Urothelium cell line (cell line): ENCODE measurements at regions not wholly inside any gene's neighbourhood (a gene's known extent, or its start where the extent isn't known, plus 50 kb on each side); places are given as distances from the start of the nearest gene placed in this dataset.

Experiments
- DNase-seq: peaks from one replicate; pipeline ENCODE4 v3.0.0; 2011; ENCODE audit warnings: low spot score, mixed read lengths
- FAIRE-seq: peaks from 2 replicates; lab custom pipeline; 2011; peaks lifted over from hg19 to GRCh38; lab: Jason Lieb, UNC

- no peak for FAIRE-seq
- DNase-seq, result no peak
These were observed 56.5 kb downstream of the IRX6 start for GRCh38 chr16:55380485-55380884.

- no peak for DNase-seq
- no peak for FAIRE-seq
These were observed 60.6 kb downstream of the IRX6 start for GRCh38 chr16:55384288-55385247.

GRCh38 chr16:55385359-55385758 lies 61.4 kb downstream of the IRX6 start:
- FAIRE-seq (no peak), DNase-seq (no peak)

DNA sequence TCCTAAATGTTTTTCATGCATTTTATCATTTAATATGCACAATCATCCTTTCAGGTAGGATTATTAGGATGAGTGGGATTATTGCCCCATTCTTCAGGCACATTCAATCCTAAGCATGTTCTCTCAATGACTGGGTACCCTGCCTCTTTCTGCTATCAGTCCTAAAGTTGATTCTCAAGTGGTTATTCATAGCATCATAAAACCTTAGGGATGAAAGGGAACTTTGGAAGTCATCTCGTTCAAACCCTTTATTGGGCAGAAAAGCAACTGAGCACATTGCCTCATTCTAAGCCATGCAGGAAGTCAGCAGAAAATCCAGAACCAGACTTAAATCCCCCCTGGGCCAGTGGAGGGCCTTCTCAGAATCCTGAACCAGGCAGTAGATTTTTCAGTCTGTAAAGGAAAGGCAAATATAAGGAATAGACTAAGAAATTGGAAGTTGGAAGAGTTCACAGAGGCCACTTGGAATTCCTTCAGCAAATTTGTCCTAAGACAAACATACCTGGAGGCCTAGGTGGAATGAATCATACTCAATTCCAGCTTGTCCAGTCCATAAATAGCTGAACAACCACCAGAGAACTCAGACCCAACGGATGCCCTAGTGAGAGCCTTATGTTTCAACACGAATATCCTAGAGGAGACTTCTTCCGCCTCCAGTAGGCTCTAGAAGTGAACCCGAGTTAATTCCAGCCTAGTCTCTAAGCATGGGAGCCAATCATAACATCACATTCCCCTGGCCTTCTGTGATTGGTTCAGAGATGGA lies 62.7 kb downstream of the IRX6 start:
- DNase-seq (no peak), FAIRE-seq (no peak)

DNA sequence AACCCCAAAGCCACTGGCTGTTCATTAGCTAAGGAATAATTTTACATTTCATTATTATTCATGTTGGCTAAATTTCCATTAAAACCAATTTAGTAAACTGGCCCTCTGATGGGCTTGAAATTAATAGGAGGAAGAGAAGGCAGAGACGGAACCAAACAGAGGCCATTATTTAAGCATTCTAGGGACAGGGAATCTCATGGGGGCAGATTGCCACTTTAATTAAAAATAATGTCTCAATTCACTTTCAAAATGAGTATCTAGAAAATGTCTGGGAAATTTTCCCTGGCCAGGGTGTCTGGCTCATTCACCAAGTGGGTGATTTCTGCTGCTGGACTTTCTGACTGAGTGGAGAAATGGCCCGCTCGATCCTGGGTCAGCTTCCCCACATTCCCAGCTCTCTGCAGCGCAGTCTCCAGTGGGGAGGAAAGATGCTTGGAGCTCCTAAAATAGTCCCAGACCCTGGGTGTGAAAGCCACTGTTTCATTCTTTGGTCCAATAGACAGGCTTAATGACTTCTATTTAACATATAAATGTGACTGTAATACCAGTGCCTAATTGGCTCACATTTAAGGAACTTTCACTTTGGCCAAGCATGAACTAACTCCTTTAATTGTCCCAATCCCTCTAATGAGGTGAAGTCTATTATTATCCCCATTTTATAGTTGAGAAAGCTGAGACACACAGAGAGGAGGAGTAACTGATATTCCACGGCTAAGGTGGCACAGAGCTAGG lies 64.3 kb downstream of the IRX6 start:
- FAIRE-seq, result no peak
- DNase-seq, result no peak

- DNase-seq, result no peak
- no peak for FAIRE-seq
These were observed 65.5 kb downstream of the IRX6 start for GRCh38 chr16:55389426-55390073.

DNA sequence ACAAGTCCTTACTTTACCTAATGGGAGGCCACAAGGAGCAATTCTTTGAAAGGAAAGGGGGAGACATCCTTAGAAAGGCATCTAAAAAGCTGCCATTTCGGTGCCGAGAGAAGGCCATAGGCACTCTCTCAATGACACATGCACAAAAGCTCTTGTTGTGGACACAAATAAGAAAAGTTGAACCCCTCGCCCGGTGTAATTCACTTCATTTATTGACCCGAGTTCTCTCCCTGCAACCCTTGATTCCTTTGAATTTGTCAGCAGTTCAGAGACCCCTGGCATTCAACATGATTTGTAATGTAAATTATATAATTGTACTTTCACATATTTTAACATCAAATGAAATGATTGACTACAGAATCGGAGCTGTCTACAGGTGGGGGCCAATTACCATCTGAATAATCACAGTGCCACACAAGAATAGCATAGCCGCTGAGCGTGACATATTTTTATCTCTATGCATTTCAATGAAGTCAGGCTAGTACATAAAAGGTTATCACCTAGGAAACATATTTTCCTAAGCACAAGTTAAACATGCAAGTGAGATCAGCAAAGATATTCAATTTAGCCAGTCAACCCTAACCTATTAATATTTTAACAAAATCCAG lies 66.7 kb downstream of the IRX6 start:
- no peak for FAIRE-seq
- DNase-seq, result no peak

DNA sequence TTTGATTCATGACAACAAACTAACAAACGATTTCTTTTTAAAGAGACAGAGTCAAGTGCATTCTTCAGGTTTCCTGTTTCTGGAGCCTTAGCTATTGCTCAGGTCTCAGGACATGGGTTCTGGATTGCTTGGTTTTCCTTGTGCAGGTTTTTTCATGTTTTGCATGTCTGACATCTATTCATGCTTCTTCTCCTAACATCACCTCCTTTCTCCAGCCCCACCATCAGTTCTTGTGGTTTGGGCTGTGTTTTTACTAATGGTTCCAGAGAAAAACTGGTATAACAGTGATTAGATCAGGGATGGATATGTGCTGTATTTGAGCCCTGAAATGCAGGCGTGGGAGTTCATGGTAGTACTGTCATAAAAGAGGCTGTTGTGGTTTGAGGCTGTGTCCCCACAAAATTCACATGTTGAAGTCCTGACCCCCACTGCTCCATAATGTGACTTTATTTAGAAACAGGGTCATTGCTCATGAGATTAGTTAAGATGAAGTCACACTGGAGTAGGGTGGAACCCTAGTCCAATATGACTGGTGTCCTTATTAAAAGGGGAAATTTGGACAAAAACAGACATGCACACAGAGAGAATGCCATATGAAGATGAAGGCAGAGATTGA lies 67.9 kb downstream of the IRX6 start:
- no peak for FAIRE-seq
- DNase-seq, result no peak

DNA sequence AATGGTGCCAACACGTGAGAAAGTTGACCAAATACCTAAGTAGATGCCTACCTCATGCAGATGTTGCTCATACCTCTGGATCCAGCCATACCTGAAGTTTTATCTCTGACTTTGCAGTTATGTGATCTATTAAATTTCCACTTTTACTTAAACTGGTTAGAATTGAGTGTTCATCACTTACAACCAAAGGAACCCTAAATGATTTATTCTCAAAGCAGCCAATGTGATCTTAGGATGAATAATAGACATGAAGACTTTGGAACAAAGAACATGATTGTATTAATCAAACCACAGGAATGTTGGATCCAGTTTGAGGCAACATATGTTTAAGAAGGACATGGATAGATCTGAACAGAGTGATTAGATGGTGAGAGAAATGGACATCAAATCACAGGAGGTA lies 68.7 kb downstream of the IRX6 start:
- FAIRE-seq (no peak), DNase-seq (peak; percentile 33)

- DNase-seq (no peak), FAIRE-seq (no peak)
These were observed 70.0 kb downstream of the IRX6 start for GRCh38 chr16:55393991-55394390.

DNA sequence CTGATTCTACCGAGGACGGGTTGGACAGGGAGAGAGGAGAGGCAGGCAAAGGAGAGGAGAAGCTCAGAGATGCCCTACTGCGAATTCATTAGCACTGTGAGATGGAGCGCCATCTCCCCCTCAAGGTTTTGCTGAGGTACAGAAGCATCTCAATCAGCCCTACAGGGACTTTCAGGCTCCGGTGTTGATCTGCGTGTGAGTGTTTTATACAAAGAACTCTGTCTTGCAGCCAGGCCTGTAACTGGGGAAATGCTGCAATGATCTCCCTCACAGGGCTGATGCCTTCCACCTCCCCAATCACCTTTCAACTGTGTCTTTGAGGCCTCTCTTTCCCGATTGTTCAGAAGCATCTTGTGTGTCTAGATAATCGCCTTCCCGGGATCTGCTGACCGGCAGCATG lies 74.8 kb downstream of the IRX6 start:
- no peak for DNase-seq
- FAIRE-seq, result no peak

- no peak for FAIRE-seq
These were observed 75.9 kb downstream of the IRX6 start for GRCh38 chr16:55399911-55400310.

GRCh38 chr16:55401046-55401445 lies 77.0 kb downstream of the IRX6 start:
- FAIRE-seq, result no peak
- DNase-seq, result no peak

More at GRCh38 chr16:55399911-55400310, 75.9 kb downstream of the IRX6 start:
- no peak for DNase-seq

DNA sequence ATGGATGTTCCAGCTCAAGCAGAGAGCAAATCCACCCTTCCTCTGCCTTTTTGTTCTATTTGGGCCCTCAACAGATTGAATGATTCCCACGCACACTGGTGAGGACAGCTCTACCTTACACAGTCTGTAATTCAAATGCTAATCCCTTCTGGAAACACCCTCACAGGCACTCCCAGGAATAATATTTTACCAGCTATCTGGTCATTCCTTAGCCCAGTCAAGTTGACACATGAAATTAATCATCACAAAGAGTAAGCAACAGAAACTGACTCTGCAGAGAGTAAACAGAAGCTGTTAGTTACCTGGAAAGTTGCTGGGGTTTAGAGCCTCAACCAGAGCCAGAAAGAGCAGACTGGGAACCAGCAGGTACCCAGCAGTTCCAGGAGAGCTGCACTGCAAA lies 75.5 kb upstream of the MMP2 start:
- DNase-seq, result no peak
- no peak for FAIRE-seq

DNA sequence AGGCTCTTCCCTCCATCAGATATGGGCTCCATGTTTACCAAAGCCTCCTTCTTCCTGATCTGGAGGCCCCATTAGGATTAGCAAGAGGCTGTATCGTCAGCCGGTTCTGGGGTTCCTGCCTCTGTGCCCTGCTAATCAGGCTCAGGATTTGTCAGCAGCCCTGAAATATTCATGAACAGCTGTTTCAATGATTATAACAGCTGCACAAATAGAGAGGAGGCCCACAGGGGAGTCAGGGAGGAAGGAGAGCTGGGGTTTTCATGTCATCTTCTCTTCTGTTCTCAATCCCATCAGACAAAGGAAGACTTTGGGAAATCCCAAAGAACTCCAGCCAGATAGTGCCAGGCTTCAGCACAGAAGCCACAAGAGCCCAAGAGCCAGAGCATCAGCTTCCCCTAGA lies 72.3 kb upstream of the MMP2 start:
- no peak for DNase-seq
- FAIRE-seq, result no peak

GRCh38 chr16:55408661-55409060 lies 70.3 kb upstream of the MMP2 start:
- FAIRE-seq (no peak), DNase-seq (no peak)

GRCh38 chr16:55411231-55411630 lies 67.8 kb upstream of the MMP2 start:
- no peak for FAIRE-seq

GRCh38 chr16:55418586-55418985 lies 60.4 kb upstream of the MMP2 start:
- DNase-seq, result peak; percentile 43
- no peak for FAIRE-seq

More at GRCh38 chr16:55411231-55411630, 67.8 kb upstream of the MMP2 start:
- no peak for DNase-seq

- DNase-seq (no peak), FAIRE-seq (no peak)
These were observed 57.8 kb upstream of the MMP2 start for GRCh38 chr16:55421226-55421625.
